ENCODE measurements at regions not wholly inside any gene's neighbourhood (a gene's known extent, or its start where the extent isn't known, plus 50 kb on each side); places are given as distances from the start of the nearest gene placed in this dataset.

DNA sequence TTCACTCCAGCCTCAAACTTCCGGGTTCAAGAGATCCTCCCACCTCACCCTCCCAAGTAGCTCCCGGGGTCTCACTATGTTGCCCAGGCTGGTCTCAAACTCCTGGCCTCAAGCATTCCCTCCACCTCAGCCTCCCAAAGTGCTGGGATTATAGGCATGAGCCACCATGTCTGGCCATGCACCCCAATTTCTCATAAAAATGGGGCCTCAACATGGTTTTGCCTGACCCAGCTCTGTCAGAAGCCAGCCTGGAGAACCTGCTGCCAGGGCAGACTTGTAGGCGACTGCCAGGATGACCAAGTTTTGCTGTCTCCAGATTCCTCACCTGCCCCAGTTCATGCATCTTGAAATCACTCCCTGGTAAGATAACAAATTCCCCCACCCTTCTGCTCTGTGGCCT is 82.9 kb downstream of the AIPL1 start:
- TF ChIP-seq POLR2A (IDR thresholded peaks at IDR 0.05): no peak
- TF ChIP-seq, protein P1, sequence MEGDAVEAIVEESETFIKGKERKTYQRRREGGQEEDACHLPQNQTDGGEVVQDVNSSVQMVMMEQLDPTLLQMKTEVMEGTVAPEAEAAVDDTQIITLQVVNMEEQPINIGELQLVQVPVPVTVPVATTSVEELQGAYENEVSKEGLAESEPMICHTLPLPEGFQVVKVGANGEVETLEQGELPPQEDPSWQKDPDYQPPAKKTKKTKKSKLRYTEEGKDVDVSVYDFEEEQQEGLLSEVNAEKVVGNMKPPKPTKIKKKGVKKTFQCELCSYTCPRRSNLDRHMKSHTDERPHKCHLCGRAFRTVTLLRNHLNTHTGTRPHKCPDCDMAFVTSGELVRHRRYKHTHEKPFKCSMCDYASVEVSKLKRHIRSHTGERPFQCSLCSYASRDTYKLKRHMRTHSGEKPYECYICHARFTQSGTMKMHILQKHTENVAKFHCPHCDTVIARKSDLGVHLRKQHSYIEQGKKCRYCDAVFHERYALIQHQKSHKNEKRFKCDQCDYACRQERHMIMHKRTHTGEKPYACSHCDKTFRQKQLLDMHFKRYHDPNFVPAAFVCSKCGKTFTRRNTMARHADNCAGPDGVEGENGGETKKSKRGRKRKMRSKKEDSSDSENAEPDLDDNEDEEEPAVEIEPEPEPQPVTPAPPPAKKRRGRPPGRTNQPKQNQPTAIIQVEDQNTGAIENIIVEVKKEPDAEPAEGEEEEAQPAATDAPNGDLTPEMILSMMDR (IDR thresholded peaks at IDR 0.05): no peak

Measured in lower leg skin (tissue), 3 donors.